ENCODE measurements at regions not wholly inside any gene's neighbourhood (a gene's known extent, or its start where the extent isn't known, plus 50 kb on each side); places are given as distances from the start of the nearest gene placed in this dataset.

- Histone ChIP-seq H2AK5ac (ENCODE audit: low read length, severe bottlenecking) (no peak overlapping the region), H4K91ac (ENCODE audit: low read length) (no peak overlapping the region), H2BK12ac (ENCODE audit: low read length in 2 of 2) (no peak overlapping the region), H3K79me1 (replicated peaks; ENCODE audit: low read length, poor library complexity, severe bottlenecking) (no peaks in the 10 kb centered on the region), H4K8ac (ENCODE audit: low read length) (no peak overlapping the region), H3K27ac (ENCODE audit: low read length, poor library complexity, severe bottlenecking) (no peak overlapping the region), H3K9ac (ENCODE audit: low read length) (no peak overlapping the region), H3K36me3 (ENCODE audit: control insufficient read depth in 1 of 2, insufficient read depth in 2 of 2, low read depth in 1 of 2, low read length in 2 of 2) (no peaks in the 10 kb centered on the region), H3K4ac (ENCODE audit: low read depth in 1 of 2, low read length in 2 of 2) (no peak overlapping the region), H3K14ac (ENCODE audit: low read length in 2 of 2) (no peak overlapping the region), H3K4me1 (ENCODE audit: control insufficient read depth, insufficient read depth, low read depth, low read length) (no peaks in the 10 kb centered on the region), H3K4me3 (ENCODE audit: insufficient read depth in 1 of 2, low read depth in 1 of 2, low read length in 2 of 2) (no peak overlapping the region), H3K23ac (ENCODE audit: low read length in 2 of 2) (no peak overlapping the region), H2BK15ac (ENCODE audit: low read depth, poor library complexity, severe bottlenecking) (no peak overlapping the region), H3K9me3 (ENCODE audit: control insufficient read depth, low read length) (peaks cover 3% of the 10 kb centered on the region), H2BK120ac (ENCODE audit: low read depth, low read length) (no peak overlapping the region), H2BK5ac (ENCODE audit: low read depth, low read length, poor library complexity, severe bottlenecking) (no peak overlapping the region), H3K27me3 (ENCODE audit: control insufficient read depth in 1 of 2, insufficient read depth in 1 of 2, low read length in 2 of 2) (peaks cover 2 to 4% of the 10 kb centered on the region in 2 experiments), H3K18ac (ENCODE audit: low read depth in 1 of 2, low read length in 2 of 2) (no peak overlapping the region), H3K4me2 (ENCODE audit: low read length, poor library complexity, severe bottlenecking) (no peak overlapping the region), H2AFZ (ENCODE audit: low read depth, low read length) (no peak overlapping the region)
- no peak for DNase-seq
- 33% methylated on average over 3 of the region's 5 CpGs for WGBS
These were observed 95.0 kb upstream of the OTX2 start for GRCh38 chr14:56905282-56905681.

DNA sequence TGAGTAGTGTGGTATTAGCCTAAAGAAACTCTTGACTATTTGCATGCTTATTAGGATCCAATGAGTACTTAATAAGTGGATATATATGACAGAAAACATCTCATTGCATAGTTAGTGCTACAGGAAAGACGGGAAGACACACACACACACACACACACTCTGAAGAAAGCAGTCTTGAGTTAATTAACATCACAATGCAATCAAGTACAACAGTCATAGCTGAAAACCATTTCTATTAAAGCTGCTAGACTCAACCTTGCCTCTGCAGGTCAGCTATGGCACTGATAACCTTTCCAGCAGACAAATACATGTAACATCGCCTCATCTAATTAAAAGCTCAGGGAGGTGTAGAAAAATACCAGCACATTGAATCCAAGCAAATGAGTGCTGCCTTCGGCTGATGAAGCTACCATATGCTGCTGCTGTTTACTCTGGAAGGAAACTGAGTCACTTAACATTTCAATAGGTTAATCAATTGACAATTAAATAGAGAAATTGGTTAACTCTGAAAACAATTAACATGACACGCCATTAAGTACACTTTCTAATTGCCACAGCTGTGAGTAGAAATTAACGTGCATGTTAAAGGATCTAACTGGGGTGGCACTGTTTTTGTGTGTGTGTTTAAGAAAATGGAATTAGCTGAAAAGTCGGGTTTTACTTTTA lies 93.2 kb upstream of the OTX2 start:
- Histone ChIP-seq H3K79me1 (replicated peaks; ENCODE audit: low read length, poor library complexity, severe bottlenecking) (no peaks in the 10 kb centered on the region), H2AK5ac (ENCODE audit: low read length, severe bottlenecking) (no peak overlapping the region), H3K9me3 (ENCODE audit: control insufficient read depth, low read length) (peaks cover 3% of the 10 kb centered on the region), H2BK5ac (ENCODE audit: low read depth, low read length, poor library complexity, severe bottlenecking) (no peak overlapping the region), H2BK120ac (ENCODE audit: low read depth, low read length) (no peak overlapping the region), H3K4ac (ENCODE audit: low read depth in 1 of 2, low read length in 2 of 2) (no peak overlapping the region), H3K23ac (ENCODE audit: low read length in 2 of 2) (no peak overlapping the region), H3K18ac (ENCODE audit: low read depth in 1 of 2, low read length in 2 of 2) (no peak overlapping the region), H4K8ac (ENCODE audit: low read length) (no peak overlapping the region), H3K27me3 (ENCODE audit: control insufficient read depth in 1 of 2, insufficient read depth in 1 of 2, low read length in 2 of 2) (peaks cover 2 to 4% of the 10 kb centered on the region in 2 experiments), H2BK12ac (ENCODE audit: low read length in 2 of 2) (no peak overlapping the region), H4K91ac (ENCODE audit: low read length) (no peak overlapping the region), H3K4me3 (ENCODE audit: insufficient read depth in 1 of 2, low read depth in 1 of 2, low read length in 2 of 2) (no peak overlapping the region), H2BK15ac (ENCODE audit: low read depth, poor library complexity, severe bottlenecking) (no peak overlapping the region), H3K9ac (ENCODE audit: low read length) (no peak overlapping the region), H3K14ac (ENCODE audit: low read length in 2 of 2) (no peak overlapping the region), H3K36me3 (ENCODE audit: control insufficient read depth in 1 of 2, insufficient read depth in 2 of 2, low read depth in 1 of 2, low read length in 2 of 2) (no peaks in the 10 kb centered on the region), H3K4me2 (ENCODE audit: low read length, poor library complexity, severe bottlenecking) (no peak overlapping the region), H2AFZ (ENCODE audit: low read depth, low read length) (no peak overlapping the region), H3K27ac (ENCODE audit: low read length, poor library complexity, severe bottlenecking) (no peak overlapping the region), H3K4me1 (ENCODE audit: control insufficient read depth, insufficient read depth, low read depth, low read length) (no peaks in the 10 kb centered on the region)
- WGBS = 71% methylated on average over 5 of the region's 6 CpGs
- DNase-seq = no peak

- no peaks in the 10 kb centered on the region for H3K4me1 ChIP-seq (ENCODE audit: control insufficient read depth, insufficient read depth, low read depth, low read length)
- no peak overlapping the region for H3K4ac ChIP-seq (ENCODE audit: low read depth in 1 of 2, low read length in 2 of 2)
- H3K27me3 ChIP-seq (ENCODE audit: control insufficient read depth in 1 of 2, insufficient read depth in 1 of 2, low read length in 2 of 2) = peaks cover 2 to 4% of the 10 kb centered on the region in 2 experiments
- no peak for DNase-seq
- no peak overlapping the region for H3K18ac ChIP-seq (ENCODE audit: low read depth in 1 of 2, low read length in 2 of 2)
- no peak overlapping the region for H4K91ac ChIP-seq (ENCODE audit: low read length)
- no peak overlapping the region for H3K14ac ChIP-seq (ENCODE audit: low read length in 2 of 2)
- no peak overlapping the region for H2BK5ac ChIP-seq (ENCODE audit: low read depth, low read length, poor library complexity, severe bottlenecking)
- H3K9ac ChIP-seq (ENCODE audit: low read length) = no peak overlapping the region
- no peak overlapping the region for H3K23ac ChIP-seq (ENCODE audit: low read length in 2 of 2)
- no peaks in the 10 kb centered on the region for H3K36me3 ChIP-seq (ENCODE audit: control insufficient read depth in 1 of 2, insufficient read depth in 2 of 2, low read depth in 1 of 2, low read length in 2 of 2)
- no peak overlapping the region for H3K4me2 ChIP-seq (ENCODE audit: low read length, poor library complexity, severe bottlenecking)
- peaks cover 2% of the 10 kb centered on the region for H3K9me3 ChIP-seq (ENCODE audit: control insufficient read depth, low read length)
- no peak overlapping the region for H2BK120ac ChIP-seq (ENCODE audit: low read depth, low read length)
- no peak overlapping the region for H3K4me3 ChIP-seq (ENCODE audit: insufficient read depth in 1 of 2, low read depth in 1 of 2, low read length in 2 of 2)
- no peak overlapping the region for H2AK5ac ChIP-seq (ENCODE audit: low read length, severe bottlenecking)
- H2BK15ac ChIP-seq (ENCODE audit: low read depth, poor library complexity, severe bottlenecking) = no peak overlapping the region
- WGBS = 56% methylated on average over 5 of the region's 6 CpGs
- no peak overlapping the region for H4K8ac ChIP-seq (ENCODE audit: low read length)
- H2AFZ ChIP-seq (ENCODE audit: low read depth, low read length) = no peak overlapping the region
- no peaks in the 10 kb centered on the region for H3K79me1 ChIP-seq (replicated peaks; ENCODE audit: low read length, poor library complexity, severe bottlenecking)
- H3K27ac ChIP-seq (ENCODE audit: low read length, poor library complexity, severe bottlenecking) = no peak overlapping the region
- H2BK12ac ChIP-seq (ENCODE audit: low read length in 2 of 2) = no peak overlapping the region
These were observed 92.1 kb upstream of the OTX2 start for GRCh38 chr14:56902385-56902784.

DNA sequence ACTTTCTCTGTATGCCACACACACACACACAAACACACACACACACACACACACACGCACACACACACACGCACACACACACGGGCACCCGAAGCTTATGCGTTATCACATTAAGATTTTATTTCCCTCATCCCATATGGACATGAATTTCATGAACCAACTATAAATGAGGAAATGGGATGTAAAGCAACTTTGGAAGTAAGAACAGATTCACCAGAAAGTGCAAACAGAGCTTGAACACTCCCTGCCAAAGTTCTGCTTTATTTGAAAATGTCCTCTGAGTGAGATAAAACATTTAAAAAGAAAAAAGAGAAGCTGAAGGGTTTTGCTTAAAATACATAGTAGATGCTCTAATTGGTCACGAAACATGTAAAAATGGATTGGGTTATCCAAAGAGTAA lies 90.4 kb upstream of the OTX2 start:
- Histone ChIP-seq H4K91ac (ENCODE audit: low read length) (no peak overlapping the region), H3K14ac (ENCODE audit: low read length in 2 of 2) (no peak overlapping the region), H2BK120ac (ENCODE audit: low read depth, low read length) (no peak overlapping the region), H3K18ac (ENCODE audit: low read depth in 1 of 2, low read length in 2 of 2) (no peak overlapping the region), H3K79me1 (replicated peaks; ENCODE audit: low read length, poor library complexity, severe bottlenecking) (no peaks in the 10 kb centered on the region), H2BK5ac (ENCODE audit: low read depth, low read length, poor library complexity, severe bottlenecking) (no peak overlapping the region), H3K4ac (ENCODE audit: low read depth in 1 of 2, low read length in 2 of 2) (no peak overlapping the region), H2AK5ac (ENCODE audit: low read length, severe bottlenecking) (no peak overlapping the region), H4K8ac (ENCODE audit: low read length) (no peak overlapping the region), H2AFZ (ENCODE audit: low read depth, low read length) (no peak overlapping the region), H3K4me2 (ENCODE audit: low read length, poor library complexity, severe bottlenecking) (no peak overlapping the region), H3K27me3 (ENCODE audit: control insufficient read depth in 1 of 2, insufficient read depth in 1 of 2, low read length in 2 of 2) (peaks cover 2 to 4% of the 10 kb centered on the region in 2 experiments), H3K27ac (ENCODE audit: low read length, poor library complexity, severe bottlenecking) (no peak overlapping the region), H3K4me3 (ENCODE audit: insufficient read depth in 1 of 2, low read depth in 1 of 2, low read length in 2 of 2) (no peak overlapping the region), H3K9me3 (ENCODE audit: control insufficient read depth, low read length) (no peaks in the 10 kb centered on the region), H3K23ac (ENCODE audit: low read length in 2 of 2) (no peak overlapping the region), H2BK12ac (ENCODE audit: low read length in 2 of 2) (no peak overlapping the region), H3K4me1 (ENCODE audit: control insufficient read depth, insufficient read depth, low read depth, low read length) (no peaks in the 10 kb centered on the region), H2BK15ac (ENCODE audit: low read depth, poor library complexity, severe bottlenecking) (no peak overlapping the region), H3K9ac (ENCODE audit: low read length) (no peak overlapping the region), H3K36me3 (ENCODE audit: control insufficient read depth in 1 of 2, insufficient read depth in 2 of 2, low read depth in 1 of 2, low read length in 2 of 2) (no peaks in the 10 kb centered on the region)
- WGBS = no CpG with 5 or more reads among the region's 6 CpGs
- DNase-seq = no peak
